ENCODE measurements at regions not wholly inside any gene's neighbourhood (a gene's known extent, or its start where the extent isn't known, plus 50 kb on each side); places are given as distances from the start of the nearest gene placed in this dataset.

DNA sequence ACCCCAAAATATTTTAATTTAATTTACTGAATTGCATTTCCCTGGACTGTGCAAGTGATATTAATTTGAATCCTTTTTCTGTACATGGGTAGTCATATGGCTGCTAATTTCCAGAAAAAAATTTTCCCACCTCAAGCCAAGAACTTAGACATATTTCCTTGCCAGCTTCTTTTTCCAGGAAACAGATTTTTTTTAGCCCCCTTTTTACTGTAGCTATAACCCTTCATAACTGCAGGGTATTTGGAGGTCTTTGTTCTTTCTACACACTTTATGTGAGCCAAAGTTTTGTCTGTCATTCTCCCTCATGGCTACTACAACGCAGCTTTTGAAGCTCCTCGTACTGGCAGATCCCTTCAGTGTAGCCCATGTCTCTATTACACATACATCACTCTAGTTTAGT, 261.2 kb upstream of the PIK3R1 start:
- no peak overlapping the region for H3K4me3 Mint-ChIP-seq
- Histone ChIP-seq H3K36me3 (replicated peaks in 1 of 2; ENCODE audit: control extremely low read depth in 1 of 2, control insufficient read depth in 1 of 2, extremely low read depth in 1 of 2, insufficient read depth in 2 of 2, low read length in 1 of 2) (no peaks in the 10 kb centered on the region), H3K27ac (ENCODE audit: low read length in 2 of 2) (no peak overlapping the region), H3K27me3 (replicated peaks in 1 of 4; ENCODE audit: control extremely low read depth in 1 of 4, control insufficient read depth in 3 of 4, insufficient read depth in 4 of 4, low read length in 3 of 4) (peaks cover 0 to 8% (median 4%) of the 10 kb centered on the region in 4 experiments), H3K9me3 (ENCODE audit: control extremely low read depth in 1 of 3, control insufficient read depth in 2 of 3, insufficient read depth in 1 of 3, low read length in 2 of 3) (no peaks in the 10 kb centered on the region), H4K20me1 (ENCODE audit: control insufficient read depth, insufficient read depth, low read length, poor library complexity, severe bottlenecking) (no peaks in the 10 kb centered on the region), H2AFZ (ENCODE audit: insufficient read depth, low read depth, low read length, poor library complexity, severe bottlenecking) (no peak overlapping the region), H3K4me3 (ENCODE audit: control extremely low read depth in 1 of 5, extremely low read depth in 1 of 5, insufficient read depth in 1 of 5, low read depth in 2 of 5, low read length in 4 of 5) (no peak overlapping the region), H3K4me2 (replicated peaks; ENCODE audit: low read depth, low read length, poor library complexity, severe bottlenecking) (no peak overlapping the region), H3K79me2 (ENCODE audit: control insufficient read depth, insufficient read depth, low read length) (no peaks in the 10 kb centered on the region), H3K9ac (ENCODE audit: low read length) (no peak overlapping the region), H3K4me1 (ENCODE audit: control insufficient read depth in 2 of 2, insufficient read depth in 2 of 2, low read length in 2 of 2) (no peaks in the 10 kb centered on the region)
- DNase-seq, result no peak
- ChIA-PET CTCF (no interaction called here), POLR2A (no interaction called here)
- H3K4me1 Mint-ChIP-seq, result no peaks in the 10 kb centered on the region
- H3K27ac Mint-ChIP-seq, result no peak overlapping the region
- no CpG with 5 or more reads among the region's 2 CpGs for WGBS (ENCODE audit: insufficient coverage)
- ATAC-seq (ENCODE audit: low read depth), result no peak
- TF ChIP-seq, protein P1, sequence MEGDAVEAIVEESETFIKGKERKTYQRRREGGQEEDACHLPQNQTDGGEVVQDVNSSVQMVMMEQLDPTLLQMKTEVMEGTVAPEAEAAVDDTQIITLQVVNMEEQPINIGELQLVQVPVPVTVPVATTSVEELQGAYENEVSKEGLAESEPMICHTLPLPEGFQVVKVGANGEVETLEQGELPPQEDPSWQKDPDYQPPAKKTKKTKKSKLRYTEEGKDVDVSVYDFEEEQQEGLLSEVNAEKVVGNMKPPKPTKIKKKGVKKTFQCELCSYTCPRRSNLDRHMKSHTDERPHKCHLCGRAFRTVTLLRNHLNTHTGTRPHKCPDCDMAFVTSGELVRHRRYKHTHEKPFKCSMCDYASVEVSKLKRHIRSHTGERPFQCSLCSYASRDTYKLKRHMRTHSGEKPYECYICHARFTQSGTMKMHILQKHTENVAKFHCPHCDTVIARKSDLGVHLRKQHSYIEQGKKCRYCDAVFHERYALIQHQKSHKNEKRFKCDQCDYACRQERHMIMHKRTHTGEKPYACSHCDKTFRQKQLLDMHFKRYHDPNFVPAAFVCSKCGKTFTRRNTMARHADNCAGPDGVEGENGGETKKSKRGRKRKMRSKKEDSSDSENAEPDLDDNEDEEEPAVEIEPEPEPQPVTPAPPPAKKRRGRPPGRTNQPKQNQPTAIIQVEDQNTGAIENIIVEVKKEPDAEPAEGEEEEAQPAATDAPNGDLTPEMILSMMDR (IDR thresholded peaks at IDR 0.05), result no peak
- no peak for TF ChIP-seq EZH2 (IDR thresholded peaks at IDR 0.05; ENCODE audit: borderline replicate concordance, insufficient read depth, low read depth, low read length, poor library complexity, severe bottlenecking)
- intact Hi-C loops (cut with micrococcal nuclease), result no loop called here
- no peaks in the 10 kb centered on the region for H3K9me3 Mint-ChIP-seq (ENCODE audit: insufficient read depth)
- H3K27me3 Mint-ChIP-seq, result peaks cover 20% of the 10 kb centered on the region

DNA sequence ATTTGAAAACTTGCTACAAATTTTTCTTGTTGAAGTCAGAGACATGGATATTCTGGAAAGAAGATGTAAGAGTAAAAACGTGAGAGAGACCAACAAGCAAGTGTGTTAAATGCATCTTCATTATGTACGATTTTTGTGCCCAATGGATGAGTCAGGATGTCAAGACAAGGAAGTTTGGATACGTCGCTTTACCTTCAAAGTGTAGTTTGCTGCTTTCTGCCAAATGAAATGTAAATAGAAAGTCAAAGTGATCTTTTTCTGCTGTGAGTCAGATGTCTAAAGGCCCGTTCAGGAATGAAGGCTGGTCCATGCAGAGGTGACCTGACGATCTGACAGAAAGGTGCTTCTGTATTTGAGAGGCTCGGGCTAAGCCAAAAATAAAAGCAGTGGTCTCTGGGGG, 273.1 kb upstream of the PIK3R1 start:
- no peaks in the 10 kb centered on the region for H3K27me3 Mint-ChIP-seq
- CTCF ChIA-PET, result no interaction called here
- intact Hi-C loops (cut with micrococcal nuclease), result no loop called here

More for the DNA sequence above, 273.1 kb upstream of the PIK3R1 start:
- WGBS (ENCODE audit: insufficient coverage), result 90% methylated on average over 6 of the region's 7 CpGs
- H3K4me1 Mint-ChIP-seq, result no peaks in the 10 kb centered on the region
- Histone ChIP-seq H3K4me3 (ENCODE audit: control extremely low read depth in 1 of 5, extremely low read depth in 1 of 5, insufficient read depth in 1 of 5, low read depth in 2 of 5, low read length in 4 of 5) (no peak overlapping the region), H3K36me3 (replicated peaks in 1 of 2; ENCODE audit: control extremely low read depth in 1 of 2, control insufficient read depth in 1 of 2, extremely low read depth in 1 of 2, insufficient read depth in 2 of 2, low read length in 1 of 2) (no peaks in the 10 kb centered on the region), H3K79me2 (ENCODE audit: control insufficient read depth, insufficient read depth, low read length) (no peaks in the 10 kb centered on the region), H3K4me1 (ENCODE audit: control insufficient read depth in 2 of 2, insufficient read depth in 2 of 2, low read length in 2 of 2) (no peaks in the 10 kb centered on the region), H3K27ac (ENCODE audit: low read length in 2 of 2) (no peak overlapping the region), H3K9ac (ENCODE audit: low read length) (no peak overlapping the region), H3K4me2 (replicated peaks; ENCODE audit: low read depth, low read length, poor library complexity, severe bottlenecking) (no peak overlapping the region), H3K27me3 (replicated peaks in 1 of 4; ENCODE audit: control extremely low read depth in 1 of 4, control insufficient read depth in 3 of 4, insufficient read depth in 4 of 4, low read length in 3 of 4) (no peaks in the 10 kb centered on the region), H4K20me1 (ENCODE audit: control insufficient read depth, insufficient read depth, low read length, poor library complexity, severe bottlenecking) (no peaks in the 10 kb centered on the region), H3K9me3 (ENCODE audit: control extremely low read depth in 1 of 3, control insufficient read depth in 2 of 3, insufficient read depth in 1 of 3, low read length in 2 of 3) (no peaks in the 10 kb centered on the region), H2AFZ (ENCODE audit: insufficient read depth, low read depth, low read length, poor library complexity, severe bottlenecking) (no peak overlapping the region)
- H3K4me3 Mint-ChIP-seq, result no peak overlapping the region
- no peak for DNase-seq
- H3K27ac Mint-ChIP-seq, result no peak overlapping the region
- no peaks in the 10 kb centered on the region for H3K9me3 Mint-ChIP-seq (ENCODE audit: insufficient read depth)
- ATAC-seq (ENCODE audit: low read depth), result no peak
- TF ChIP-seq, protein P1 (IDR thresholded peaks at IDR 0.05), result no peak
- no peak for TF ChIP-seq EZH2 (IDR thresholded peaks at IDR 0.05; ENCODE audit: borderline replicate concordance, insufficient read depth, low read depth, low read length, poor library complexity, severe bottlenecking)
- POLR2A ChIA-PET, result no interaction called here

Measured in B cell (primary cell).